GM12873 (cell line): ENCODE measurements at regions not wholly inside any gene's neighbourhood (a gene's known extent, or its start where the extent isn't known, plus 50 kb on each side); places are given as distances from the start of the nearest gene placed in this dataset.

Experiments
- CTCF ChIP-seq: IDR thresholded peaks from 2 replicates; pipeline ENCODE4 v1.5.1; 2012; ENCODE audit warnings: low read depth, mild to moderate bottlenecking, moderate library complexity, low read length, control low read depth; ENCODE audit not compliant: insufficient read depth; ENCODE audit errors: missing control alignments

GRCh38 chr4:189374176-189374575 is 566.5 kb upstream of the FRG1 start:
- TF ChIP-seq CTCF = no peak

- TF ChIP-seq CTCF = no peak
Observed at GRCh38 chr4:189376901-189377300, 563.8 kb upstream of the FRG1 start.

GRCh38 chr4:189377569-189377968 is 563.1 kb upstream of the FRG1 start:
- TF ChIP-seq CTCF = no peak

- TF ChIP-seq CTCF = no peak
Observed at GRCh38 chr4:189385098-189385497, 555.6 kb upstream of the FRG1 start.

- no peak for TF ChIP-seq CTCF
Observed at GRCh38 chr4:189385579-189385978, 555.1 kb upstream of the FRG1 start.

GRCh38 chr4:189396435-189396834 is 544.2 kb upstream of the FRG1 start:
- TF ChIP-seq CTCF = no peak

GRCh38 chr4:189404271-189404670 is 536.4 kb upstream of the FRG1 start:
- no peak for TF ChIP-seq CTCF
